Fibroblast of pulmonary artery (primary cell): ENCODE measurements at regions not wholly inside any gene's neighbourhood (a gene's known extent, or its start where the extent isn't known, plus 50 kb on each side); places are given as distances from the start of the nearest gene placed in this dataset.

Experiments
- DNase-seq: peaks from one replicate; pipeline ENCODE4 v3.0.0-alpha.2; 2010; ENCODE audit warnings: low read depth
- H3K4me3 ChIP-seq: replicated peaks from 2 replicates; pipeline ENCODE4 v1.5.1; 2011; ENCODE audit warnings: low read depth, mild to moderate bottlenecking, control low read depth, low read length, moderate library complexity
- CTCF ChIP-seq: IDR thresholded peaks from 2 replicates; pipeline ENCODE4 v1.5.1; 2011; ENCODE audit warnings: mild to moderate bottlenecking, control low read depth, low read length, inconsistent platforms; ENCODE audit errors: missing control alignments

GRCh38 chr22:47552024-47552423, 789.6 kb downstream of the TBC1D22A start:
- H3K4me3 ChIP-seq: no peak overlapping the region
- TF ChIP-seq CTCF: no peak
- no peak for DNase-seq

GRCh38 chr22:47551431-47551775, 789.0 kb downstream of the TBC1D22A start:
- no peak for DNase-seq
- no peak overlapping the region for H3K4me3 ChIP-seq
- no peak for TF ChIP-seq CTCF

- H3K4me3 ChIP-seq: no peak overlapping the region
- DNase-seq: no peak
- TF ChIP-seq CTCF: no peak
Measured at GRCh38 chr22:47550524-47551430, 788.3 kb downstream of the TBC1D22A start.

GRCh38 chr22:47549741-47550340, 787.4 kb downstream of the TBC1D22A start:
- TF ChIP-seq CTCF: no peak
- no peak for DNase-seq
- H3K4me3 ChIP-seq: no peak overlapping the region

GRCh38 chr22:47548953-47549740, 786.7 kb downstream of the TBC1D22A start:
- DNase-seq: no peak
- no peak overlapping the region for H3K4me3 ChIP-seq
- TF ChIP-seq CTCF: no peak

- no peak overlapping the region for H3K4me3 ChIP-seq
- DNase-seq: no peak
- no peak for TF ChIP-seq CTCF
Measured at GRCh38 chr22:47547881-47548650, 785.6 kb downstream of the TBC1D22A start.
